HG02885 (cell line): ENCODE measurements at regions not wholly inside any gene's neighbourhood (a gene's known extent, or its start where the extent isn't known, plus 50 kb on each side); places are given as distances from the start of the nearest gene placed in this dataset.
A peak's percentile ranks its signal among the peaks of the same experiment; 100 is the strongest.
"Not testable (repeated sequence)": the region's sequence is repeated elsewhere in the genome, so short reads cannot be mapped to it uniquely, and the experiment has no call there.

Experiments used
- ATAC-seq: cut with Tn5 transposase; IDR thresholded peaks from one replicate; pipeline ENCODE4 v1.9.1; 2021; ENCODE audit warnings: mild to moderate bottlenecking; ENCODE audit not compliant: unreplicated experiment, poor library complexity

DNA sequence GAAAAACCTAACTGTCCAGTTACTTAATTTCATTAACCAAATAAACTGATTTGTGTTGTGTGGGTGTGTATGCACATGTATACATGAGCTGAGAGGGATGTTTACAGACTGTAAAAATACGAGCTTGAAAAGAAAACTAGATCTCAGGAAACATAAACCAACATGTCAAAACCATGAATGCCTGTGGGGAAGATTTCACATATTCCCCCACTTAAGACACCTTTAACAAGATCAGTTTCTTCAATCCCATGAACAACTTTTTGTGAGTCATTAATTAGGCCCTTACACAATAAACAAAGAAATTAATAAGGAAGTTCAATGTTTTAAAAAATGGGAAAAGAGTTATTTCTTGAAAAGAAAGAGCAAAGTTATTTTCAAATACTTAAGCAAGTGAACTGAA, 170.8 kb downstream of the ZNF674 start:
- ATAC-seq: no peak

DNA sequence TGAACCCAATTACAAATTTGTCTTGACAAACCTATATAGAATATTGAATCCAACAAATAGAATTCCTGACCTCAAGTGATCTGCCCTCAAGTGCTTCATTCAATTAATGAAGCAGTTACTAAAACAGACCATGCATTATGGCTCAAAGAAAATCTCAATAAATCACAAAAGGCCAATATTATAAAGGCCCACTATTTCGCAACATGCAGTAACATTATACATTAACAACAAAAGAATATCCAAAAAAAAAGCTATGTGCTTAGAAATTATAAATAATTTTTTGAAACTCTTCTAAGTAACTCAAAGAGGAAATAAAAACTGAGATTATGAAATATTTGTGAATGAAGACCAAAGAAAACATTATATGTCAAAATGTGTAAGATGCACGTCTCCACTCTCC, 177.7 kb downstream of the ZNF674 start:
- ATAC-seq: no peak

DNA sequence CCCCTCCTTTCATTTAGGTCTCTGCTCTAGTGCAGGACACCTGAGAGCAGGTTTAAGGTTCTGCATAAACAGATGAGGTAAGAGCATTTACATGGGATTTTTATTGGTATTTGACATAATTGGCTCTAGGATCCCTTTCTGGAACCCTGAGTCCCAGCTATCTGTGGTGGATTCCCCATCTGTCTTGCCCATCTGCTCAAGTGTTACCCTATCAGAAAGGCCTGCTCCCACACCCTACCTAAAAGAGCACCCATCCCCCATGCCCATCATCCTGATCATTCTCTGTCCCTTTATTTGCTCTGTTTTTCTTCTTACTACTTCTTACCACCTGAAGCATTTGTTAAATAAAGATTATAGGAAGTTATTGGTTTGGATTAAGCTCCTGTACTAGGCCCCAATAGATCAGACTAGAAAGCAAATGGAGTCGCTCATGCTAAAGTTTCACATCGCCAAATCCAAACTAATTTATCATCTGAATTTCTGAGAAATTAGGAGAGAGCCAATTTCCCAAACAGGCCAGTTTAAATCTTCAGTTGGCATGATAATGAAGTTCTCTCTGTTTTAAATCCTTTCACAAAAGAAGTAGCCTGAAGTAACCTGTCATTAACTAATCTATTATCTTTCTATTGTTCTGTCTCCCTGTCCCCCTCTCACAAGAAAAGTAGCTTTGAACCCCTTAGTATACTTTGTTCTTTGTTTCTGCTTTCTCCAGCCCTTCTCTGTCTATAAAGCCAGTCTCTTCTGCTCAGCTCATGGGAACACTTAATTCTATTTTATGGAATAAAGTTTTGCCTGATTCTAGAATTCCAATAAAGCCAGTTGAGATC, 178.6 kb downstream of the ZNF674 start:
- no peak for ATAC-seq

DNA sequence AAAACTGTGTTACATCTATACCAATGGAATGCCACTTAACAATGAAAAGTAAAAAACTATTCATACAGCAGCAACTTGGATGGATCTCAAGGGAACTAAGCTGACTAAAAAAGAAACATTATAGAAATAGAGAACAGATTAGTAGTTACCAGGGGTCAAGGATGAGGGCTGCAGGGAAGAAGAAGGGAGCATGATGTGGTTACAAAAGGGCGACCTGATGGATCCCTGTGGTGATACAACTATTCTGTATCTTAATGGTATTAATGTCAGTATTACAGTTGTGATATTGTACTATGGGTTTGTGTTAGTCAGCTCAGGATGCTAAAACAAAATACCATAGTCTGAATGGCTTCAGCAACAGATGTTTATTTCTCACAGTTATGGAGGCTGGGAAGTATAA, 190.7 kb downstream of the ZNF674 start:
- no peak for ATAC-seq

DNA sequence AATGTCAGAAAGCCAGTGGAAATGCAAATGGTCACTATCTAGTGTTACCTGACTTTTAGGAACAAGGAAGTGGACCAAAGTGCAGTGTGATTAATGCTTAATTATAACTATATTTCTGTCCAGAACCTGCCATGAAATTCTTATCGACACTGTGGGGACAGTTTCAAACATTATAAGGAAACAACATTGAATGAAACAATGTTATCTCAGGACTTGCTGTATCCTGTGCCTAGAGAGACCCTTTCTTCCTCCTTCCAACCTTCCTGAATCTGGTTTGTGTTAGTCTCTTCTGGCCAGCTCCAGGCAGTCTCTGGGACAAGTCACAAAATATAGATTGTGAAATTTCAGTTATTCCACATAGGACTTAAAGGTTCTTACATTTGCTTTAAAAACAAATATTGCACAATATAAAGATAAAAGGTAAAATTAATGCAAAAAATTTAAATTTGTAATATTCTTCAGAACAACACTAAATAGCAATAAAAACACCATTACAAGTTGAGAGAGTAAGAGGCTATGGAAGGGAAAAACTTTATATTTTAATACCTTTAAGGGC, 203.4 kb downstream of the ZNF674 start:
- ATAC-seq: no peak

DNA sequence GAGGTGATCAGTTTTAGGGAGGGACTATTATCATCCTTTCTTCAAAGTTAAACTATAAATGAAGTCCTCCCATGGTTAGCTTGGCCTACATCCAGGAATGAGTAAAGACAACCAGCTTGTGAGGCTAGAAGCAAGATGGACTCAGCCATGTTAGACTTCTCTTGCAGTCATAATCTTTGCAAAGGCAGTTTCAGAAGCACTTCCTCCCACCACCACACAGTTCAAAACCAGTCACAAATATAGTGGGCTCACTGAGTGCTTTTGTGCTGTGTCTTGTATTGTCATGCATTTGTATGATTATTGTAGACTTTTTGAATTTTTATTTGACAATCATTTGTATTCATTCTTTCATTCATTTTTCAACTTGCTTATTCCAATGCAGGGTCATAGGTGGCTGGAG, 204.5 kb downstream of the ZNF674 start:
- peak; percentile 54 for ATAC-seq

DNA sequence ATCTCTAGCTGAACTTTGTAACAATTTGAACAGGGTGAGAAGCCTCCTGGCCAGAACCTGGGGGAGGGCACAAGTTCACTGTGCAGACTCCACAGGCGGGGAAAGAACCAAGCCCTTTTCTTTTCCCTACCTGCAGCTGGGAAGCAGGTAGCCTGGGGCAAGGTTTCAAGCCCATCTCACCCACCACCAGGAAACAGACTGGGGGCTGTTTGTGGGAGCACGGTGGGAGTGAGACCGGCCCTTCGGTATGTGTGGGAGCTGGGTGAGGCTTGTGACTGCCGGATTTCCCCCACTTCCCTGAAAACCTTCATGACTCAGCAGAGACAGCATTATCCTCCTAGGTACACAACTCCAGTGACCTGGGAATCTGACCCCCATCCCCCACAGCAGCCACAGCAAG, 211.7 kb downstream of the ZNF674 start:
- ATAC-seq: no peak

DNA sequence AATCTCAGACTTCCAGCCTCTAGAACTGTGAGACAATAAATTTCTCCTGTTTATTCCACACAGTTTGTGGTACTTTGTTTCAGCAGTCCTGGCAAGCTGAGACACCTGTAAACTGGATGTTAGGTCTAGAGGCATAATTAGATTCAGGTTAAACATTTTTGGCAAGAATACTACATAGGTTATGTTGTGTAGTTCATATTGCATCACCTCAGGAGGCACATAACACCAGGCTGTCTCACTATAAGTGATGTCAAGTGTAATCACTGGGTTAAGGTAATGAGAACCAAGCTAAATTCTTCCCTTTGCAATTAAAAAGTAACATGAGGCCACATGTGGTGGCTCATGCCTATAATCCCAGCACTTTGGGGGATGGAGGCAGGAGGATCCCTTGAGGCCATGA, 214.2 kb downstream of the ZNF674 start:
- no peak for ATAC-seq

DNA sequence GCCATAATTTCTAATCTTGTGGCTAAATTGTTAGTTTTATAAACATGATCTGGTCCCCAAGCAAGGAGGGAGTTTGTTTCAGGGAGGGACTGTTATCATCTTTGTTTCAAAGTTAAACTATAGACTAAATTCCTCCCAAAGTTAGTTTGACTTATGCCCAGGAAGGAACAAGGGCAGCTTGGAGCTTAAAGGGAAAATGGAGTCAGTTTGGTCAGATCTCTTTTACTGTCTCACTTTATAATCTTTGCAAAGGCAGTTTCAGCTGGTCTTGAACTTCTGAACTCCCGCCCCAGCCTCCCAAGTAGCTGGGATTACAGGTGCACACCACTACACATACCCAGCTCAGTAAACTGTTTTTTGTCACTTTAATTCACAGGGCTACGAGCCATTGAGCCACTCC, 214.7 kb downstream of the ZNF674 start:
- no peak for ATAC-seq

DNA sequence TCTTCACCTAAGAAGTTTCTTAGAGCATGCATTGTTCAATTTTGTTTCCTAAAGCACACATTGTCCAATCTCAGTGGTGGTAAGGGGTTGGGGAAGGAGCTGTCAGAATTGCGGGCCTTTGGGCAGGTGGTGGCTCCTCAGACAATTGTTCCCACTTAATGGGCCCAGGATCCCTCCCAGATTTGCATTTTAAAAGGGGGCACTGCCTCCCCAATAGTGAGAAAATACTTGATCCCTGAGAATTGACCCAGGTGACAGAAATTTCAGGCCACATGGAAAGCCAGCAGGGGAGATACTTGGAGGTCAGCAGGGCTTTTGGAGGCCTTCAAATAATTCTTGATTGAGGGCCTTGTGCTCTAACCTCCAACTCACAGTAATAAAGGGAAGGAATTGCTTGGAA, 217.1 kb downstream of the ZNF674 start:
- ATAC-seq: no peak

DNA sequence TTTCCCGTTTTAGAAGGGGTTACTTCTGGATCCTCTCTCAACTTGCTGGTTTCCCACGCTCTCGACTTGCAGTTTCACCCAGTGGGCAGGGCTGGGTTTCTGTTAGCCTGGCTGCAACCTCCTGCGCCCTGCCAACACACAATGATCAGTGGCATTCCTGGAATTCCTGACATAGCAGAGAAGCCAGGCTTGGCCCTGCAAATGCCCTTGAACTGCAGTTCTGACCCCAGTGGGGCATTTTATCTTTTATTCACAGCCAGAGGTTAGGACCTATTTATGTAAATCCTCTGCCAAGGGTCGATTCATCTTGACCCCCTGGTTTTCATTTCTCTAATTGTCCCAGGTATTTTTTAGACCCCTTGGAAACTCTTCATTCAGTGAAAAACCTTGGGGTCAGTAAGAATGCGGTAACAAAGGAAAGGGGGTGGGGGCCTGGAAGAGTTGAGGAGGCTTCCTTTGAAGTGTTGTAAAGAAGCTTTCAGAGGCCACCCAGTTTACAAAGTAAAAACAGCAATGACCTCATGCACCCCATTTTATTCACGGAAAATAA, 217.6 kb downstream of the ZNF674 start:
- ATAC-seq: no peak

DNA sequence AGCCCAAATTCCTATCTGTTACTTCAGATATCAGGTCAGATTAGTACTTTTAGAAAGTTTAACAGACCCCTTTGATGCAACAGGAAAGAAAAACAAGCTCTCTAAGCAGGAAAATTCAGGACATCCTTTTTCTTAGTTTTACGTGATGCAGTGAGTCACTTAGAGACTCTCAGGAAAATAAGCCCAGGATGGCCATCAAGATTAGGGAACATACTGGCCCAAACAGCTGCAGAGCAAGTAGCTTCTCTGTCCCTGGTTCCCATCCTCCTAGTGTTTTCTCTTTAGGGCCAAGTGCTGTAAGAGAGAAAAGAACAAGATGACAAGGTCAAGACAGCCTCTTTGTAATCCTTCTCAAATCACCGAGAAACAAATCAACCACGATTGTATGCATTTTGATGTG, 219.1 kb downstream of the ZNF674 start:
- ATAC-seq: no peak

DNA sequence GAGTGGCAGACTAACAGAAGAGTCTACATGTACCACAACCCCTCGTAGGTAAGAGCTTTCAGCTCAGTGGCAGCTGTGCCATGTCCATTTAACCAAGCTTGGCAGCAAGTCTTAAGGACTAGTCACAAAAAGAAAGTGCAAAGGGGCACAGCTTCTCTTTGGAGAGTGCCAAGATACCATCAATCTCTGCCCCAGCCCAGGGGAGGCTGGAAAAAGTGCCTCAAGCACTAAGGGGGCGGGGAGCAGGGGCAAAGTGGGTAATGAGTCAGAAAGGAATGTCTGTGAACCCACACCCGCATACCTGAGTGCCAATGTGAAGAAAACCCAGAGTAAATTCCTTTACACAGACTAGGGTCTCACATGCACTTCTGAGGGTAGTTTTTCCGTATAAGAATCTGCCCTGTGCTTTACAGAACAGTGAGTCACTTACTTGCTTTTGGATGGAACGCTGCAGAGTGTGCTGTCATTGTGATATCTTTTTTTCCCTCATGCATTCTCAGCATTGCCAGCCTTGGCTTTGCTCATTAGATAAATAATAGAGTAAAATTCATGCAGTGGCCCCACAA, 219.8 kb downstream of the ZNF674 start:
- ATAC-seq: no peak

DNA sequence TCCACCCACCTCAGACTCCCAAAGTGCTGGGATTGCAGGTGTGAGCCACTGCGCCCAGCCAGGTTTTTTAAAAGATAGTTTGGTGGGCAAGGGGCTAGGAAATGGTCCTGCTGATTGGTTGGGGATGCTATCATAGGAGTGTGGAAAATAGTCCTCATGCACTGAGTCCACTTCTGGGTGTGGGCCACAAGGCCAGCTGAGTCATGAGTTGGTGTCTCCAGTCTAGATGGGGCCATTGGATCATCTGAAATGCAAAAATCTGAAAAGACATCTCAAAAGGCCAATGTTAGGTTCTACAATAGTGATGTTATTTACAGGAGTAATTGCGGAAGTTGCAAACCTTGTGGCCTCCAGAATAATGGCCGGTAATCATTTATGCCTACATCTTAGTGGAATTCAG, 221.1 kb downstream of the ZNF674 start:
- no peak for ATAC-seq

DNA sequence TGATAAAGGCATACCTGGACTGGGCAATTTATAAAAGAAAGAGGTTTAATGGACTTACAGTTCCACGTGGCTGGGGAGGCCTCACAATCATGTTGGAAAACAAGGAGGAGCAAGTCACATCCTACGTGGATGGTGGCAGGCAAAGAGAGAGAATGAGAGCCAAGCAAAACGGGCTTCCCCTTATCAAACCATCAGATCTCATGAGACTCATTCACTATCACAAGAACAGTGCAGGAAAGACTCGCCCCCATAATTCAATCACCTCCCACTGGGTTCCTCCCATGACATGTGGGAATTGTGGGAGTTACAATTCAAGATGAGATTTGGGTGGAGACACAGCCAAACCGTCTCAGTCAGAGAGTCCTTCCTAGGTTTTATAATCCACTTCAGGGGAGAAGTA, 222.3 kb downstream of the ZNF674 start:
- not testable (repeated sequence) for ATAC-seq

DNA sequence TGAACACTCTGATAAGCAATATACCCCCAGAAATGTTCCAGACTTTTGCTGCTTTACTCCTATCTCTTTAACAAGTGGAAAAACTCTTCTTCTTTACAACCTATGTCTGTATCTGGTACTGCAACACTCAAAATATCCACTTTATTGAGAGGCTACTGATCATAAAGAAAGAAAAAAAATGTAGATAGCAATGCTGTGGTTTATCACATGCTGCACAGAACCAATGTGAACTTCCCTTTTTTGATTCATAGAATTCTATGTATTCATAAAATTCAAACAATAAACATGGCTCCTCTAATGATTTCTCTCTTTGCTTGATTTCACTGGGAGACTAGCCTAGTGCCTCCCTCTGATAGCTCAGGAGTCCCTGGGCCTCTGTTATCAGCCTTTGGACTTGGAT, 223.5 kb downstream of the ZNF674 start:
- no peak for ATAC-seq

DNA sequence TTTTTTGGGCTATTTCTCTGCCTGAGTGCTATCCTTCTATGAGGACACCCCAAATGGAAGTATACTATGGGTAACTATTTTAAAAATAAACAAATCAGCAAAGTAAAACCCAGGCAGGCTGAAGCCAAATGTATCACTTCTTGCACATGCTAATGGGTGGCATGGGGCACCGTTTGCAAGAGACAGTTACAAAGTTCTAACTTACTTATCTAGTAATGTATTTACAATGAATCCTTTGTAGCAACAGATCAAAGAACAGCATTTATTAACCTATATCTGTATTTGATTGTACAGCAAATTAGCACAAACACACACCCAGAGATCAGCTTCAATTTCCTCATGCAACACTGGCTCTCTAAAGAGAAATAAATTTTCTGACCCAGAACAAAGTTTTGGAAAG, 225.5 kb downstream of the ZNF674 start:
- no peak for ATAC-seq

DNA sequence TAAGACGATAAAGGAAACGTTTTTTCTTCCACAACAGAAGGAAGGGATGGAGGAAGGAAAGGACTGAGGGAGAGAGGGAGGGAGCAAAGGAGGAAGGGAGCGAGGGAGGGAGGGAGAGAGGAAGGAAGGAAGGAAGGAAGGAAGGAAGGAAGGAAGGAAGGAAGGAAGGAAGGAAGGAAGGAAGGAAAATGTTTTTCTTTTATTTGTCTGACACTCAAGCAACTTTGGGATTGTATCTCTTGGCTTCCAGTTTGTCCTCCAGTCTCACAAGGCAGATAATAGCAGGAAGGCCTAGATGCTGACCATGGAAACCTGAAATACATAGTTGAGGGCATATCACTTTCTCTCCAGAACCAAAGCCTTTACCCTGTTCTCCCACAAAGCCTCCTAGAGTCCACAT, 226.7 kb downstream of the ZNF674 start:
- ATAC-seq: no peak

DNA sequence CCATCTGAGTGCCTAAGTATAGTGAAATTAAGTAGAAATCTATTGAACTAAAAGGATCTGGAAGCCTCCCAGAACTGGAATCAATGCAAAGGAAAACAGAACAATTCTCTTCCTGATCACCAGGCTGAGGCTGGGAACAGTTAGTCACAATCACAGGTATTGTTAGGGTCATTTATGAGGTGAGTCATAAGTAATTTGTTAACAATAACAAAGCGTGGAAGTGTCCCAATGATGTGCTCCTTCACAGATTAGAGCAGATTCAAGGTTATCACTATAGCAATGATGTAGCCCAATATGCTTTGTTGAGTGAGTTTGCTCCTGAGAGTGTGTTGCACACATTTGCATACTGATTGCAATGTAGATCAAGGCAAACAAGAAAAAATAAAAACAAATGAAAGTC, 228.1 kb downstream of the ZNF674 start:
- ATAC-seq: no peak

DNA sequence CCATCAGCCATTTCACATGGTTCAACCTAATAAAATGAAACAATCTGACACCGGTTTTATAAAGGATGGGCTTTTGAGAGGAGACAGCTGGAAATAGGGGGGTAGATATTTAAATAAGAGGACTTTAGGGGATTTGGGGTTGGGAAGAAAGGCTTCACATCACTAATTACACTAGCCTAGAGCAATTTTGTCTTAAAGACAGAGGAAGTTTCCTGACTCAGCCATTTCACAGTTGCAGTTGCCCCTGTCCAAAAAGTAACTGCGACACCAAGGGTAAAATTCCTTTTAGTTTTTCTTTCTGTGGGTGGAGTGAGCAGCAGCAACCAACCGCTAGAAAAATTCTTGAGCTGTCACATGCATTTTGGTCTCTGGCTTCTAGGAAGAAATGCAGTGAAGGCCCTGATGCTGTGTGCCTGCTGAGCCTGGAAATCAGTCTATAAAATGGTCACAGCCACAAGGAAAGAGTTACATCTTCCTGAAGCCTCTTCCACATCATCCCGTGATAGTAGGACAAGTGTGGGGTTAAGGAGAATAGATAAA, 233.6 kb downstream of the ZNF674 start:
- no peak for ATAC-seq

DNA sequence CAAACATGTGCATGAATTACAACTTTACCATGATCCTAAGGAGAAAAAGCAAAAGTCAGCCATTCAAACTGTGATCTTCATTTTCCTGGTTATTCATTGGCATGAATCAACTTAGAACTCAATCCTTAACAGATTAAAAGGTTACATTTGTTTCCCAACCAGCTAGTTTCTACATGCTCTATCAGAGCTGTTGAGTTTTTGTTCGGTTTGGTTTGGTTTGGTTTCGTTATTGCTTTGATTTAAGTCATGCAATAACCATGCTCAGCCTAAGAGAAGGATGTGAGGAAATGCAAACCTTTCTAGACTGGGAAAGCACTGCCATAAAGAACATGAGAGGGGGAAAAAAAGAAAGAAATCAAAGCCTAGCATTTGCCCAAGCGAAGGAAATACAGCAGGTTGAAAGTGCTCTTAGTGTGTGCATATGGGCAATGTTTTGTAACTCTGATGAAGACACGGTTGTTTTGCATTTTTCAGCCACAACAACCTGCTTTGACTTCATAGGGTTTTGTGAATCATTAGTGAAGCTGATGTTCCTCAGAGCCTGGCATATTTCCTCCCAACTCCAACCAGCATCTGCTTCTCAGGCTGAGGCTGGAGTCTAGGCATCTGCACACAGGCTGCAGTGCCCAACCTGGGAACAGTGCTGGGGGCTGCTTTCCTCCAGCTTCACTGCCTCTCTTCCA, 234.3 kb downstream of the ZNF674 start:
- ATAC-seq: peak; percentile 73
